PC-9 (cell line): ENCODE measurements at regions not wholly inside any gene's neighbourhood (a gene's known extent, or its start where the extent isn't known, plus 50 kb on each side); places are given as distances from the start of the nearest gene placed in this dataset.

Source experiments
- CTCF ChIP-seq: fragments of 200-600 bp; sonication (generic); conservative IDR thresholded peaks from 2 replicates; pipeline ENCODE4 v1.6.1; 2017; ENCODE audit warnings: mixed run types, antibody characterized with exemption, mild to moderate bottlenecking, moderate library complexity
- EZH2 ChIP-seq: fragments of 200-600 bp; sonication (generic); IDR thresholded peaks from 2 replicates; pipeline ENCODE4 v1.8.0; 2017; ENCODE audit warnings: antibody characterized with exemption, low read depth

GRCh38 chr12:98438656-98439230, 76.6 kb upstream of the TMPO start:
- no peak for TF ChIP-seq CTCF
- no peak for TF ChIP-seq EZH2
